PC-9 (cell line): ENCODE measurements at regions not wholly inside any gene's neighbourhood (a gene's known extent, or its start where the extent isn't known, plus 50 kb on each side); places are given as distances from the start of the nearest gene placed in this dataset.
"Not testable (repeated sequence)": the region's sequence is repeated elsewhere in the genome, so short reads cannot be mapped to it uniquely, and the experiment has no call there.

Source experiments
- BruUV-seq: library from RNA; stranded (reverse); fragments of 400-500 nt; replicated peaks from 2 replicates; lab custom pipeline; 2021; lab: Mats Ljungman, UMichigan
- CTCF ChIA-PET: fragments of 300-600 bp; sonication (Branson Sonifier 250); formaldehyde crosslinking; loops from one replicate; lab custom pipeline; 2022; ENCODE audit warnings: antibody characterized with exemption; lab: Charles Lee
- POLR2A ChIA-PET: fragments of 300-600 bp; sonication (Branson Sonifier 250); formaldehyde crosslinking; loops from one replicate; lab custom pipeline; 2022; ENCODE audit warnings: antibody characterized with exemption; ENCODE audit not compliant: unreplicated experiment; lab: Charles Lee
- DNase-seq, 2 experiments: peaks; one replicate each; pipeline versions ENCODE4 v3.0.0 to v3.0.0-alpha.2; 2015 to 2022; ENCODE audit warnings: mixed read lengths in 1 of 2
- H2AFZ ChIP-seq: fragments of 200-600 bp; sonication (generic); 2 replicates; pipeline ENCODE4 v1.8.1; 2017; ENCODE audit warnings: antibody characterized with exemption
- H3F3A ChIP-seq: fragments of 200-600 bp; sonication (generic); 2 replicates; pipeline ENCODE4 v1.8.1; 2017; ENCODE audit warnings: antibody characterized with exemption, mild to moderate bottlenecking, low read depth; ENCODE audit not compliant: insufficient read depth
- H3K27ac ChIP-seq: fragments of 200-600 bp; sonication (generic); 2 replicates; pipeline ENCODE4 v1.6.1; 2016; ENCODE audit warnings: mixed run types
- H3K27me3 ChIP-seq: fragments of 200-600 bp; sonication (generic); 2 replicates; pipeline ENCODE4 v1.6.1; 2016; ENCODE audit warnings: low read depth, mixed run types; ENCODE audit not compliant: insufficient read depth
- H3K36me3 ChIP-seq: fragments of 200-600 bp; sonication (generic); 2 replicates; pipeline ENCODE4 v1.6.1; 2016; ENCODE audit warnings: low read depth, mixed run types
- H3K4me1 ChIP-seq: fragments of 200-600 bp; sonication (generic); replicated peaks from 2 replicates; pipeline ENCODE4 v1.6.1; 2016; ENCODE audit warnings: mixed run types; ENCODE audit not compliant: insufficient read depth
- H3K4me2 ChIP-seq: fragments of 200-600 bp; sonication (generic); 2 replicates; pipeline ENCODE4 v1.6.1; 2017; ENCODE audit warnings: mixed run types
- H3K4me3 ChIP-seq: fragments of 200-600 bp; sonication (generic); 2 replicates; pipeline ENCODE4 v1.6.1; 2016; ENCODE audit warnings: mixed run types
- H3K79me2 ChIP-seq: fragments of 200-600 bp; sonication (generic); 2 replicates; pipeline ENCODE4 v1.6.1; 2017; ENCODE audit warnings: low read depth, mixed run types
- H3K9me2 ChIP-seq: fragments of 200-600 bp; sonication (generic); 2 replicates; pipeline ENCODE4 v1.8.1; 2017; ENCODE audit warnings: mild to moderate bottlenecking; ENCODE audit not compliant: insufficient read depth
- H3K9me3 ChIP-seq: fragments of 200-600 bp; sonication (generic); 2 replicates; pipeline ENCODE4 v1.8.1; 2016; ENCODE audit warnings: low read depth; ENCODE audit not compliant: insufficient read depth
- H4K20me1 ChIP-seq: fragments of 200-600 bp; sonication (generic); 2 replicates; pipeline ENCODE4 v1.8.1; 2017; ENCODE audit not compliant: insufficient read depth
- CTCF ChIP-seq: fragments of 200-600 bp; sonication (generic); conservative IDR thresholded peaks from 2 replicates; pipeline ENCODE4 v1.6.1; 2017; ENCODE audit warnings: mixed run types, antibody characterized with exemption, mild to moderate bottlenecking, moderate library complexity
- EZH2 ChIP-seq: fragments of 200-600 bp; sonication (generic); IDR thresholded peaks from 2 replicates; pipeline ENCODE4 v1.8.0; 2017; ENCODE audit warnings: antibody characterized with exemption, low read depth
- intact Hi-C: fragments of 100-400 bp; cut with micrococcal nuclease; formaldehyde crosslinking; loops from one replicate; pipeline ENCODE4 v1.10.0; 2022; ENCODE audit not compliant: unreplicated experiment

- Histone ChIP-seq H3K79me2 (no peaks in the 10 kb centered on the region), H4K20me1 (no peaks in the 10 kb centered on the region), H3K9me3 (no peaks in the 10 kb centered on the region), H3K4me1 (no peaks in the 10 kb centered on the region), H3K27me3 (peaks cover 39% of the 10 kb centered on the region; the same call in 1 of the 2 replicates), H2AFZ (no peak overlapping the region), H3K4me2 (no peak overlapping the region), H3K9me2 (no peaks in the 10 kb centered on the region), H3F3A (no peaks in the 10 kb centered on the region), H3K27ac (no peak overlapping the region), H3K36me3 (no peaks in the 10 kb centered on the region), H3K4me3 (no peak overlapping the region)
- no TSS peak for BruUV-seq
- ChIA-PET POLR2A (no interaction called here), CTCF (no interaction called here)
- intact Hi-C loops: no loop called here
- DNase-seq: no peak
- TF ChIP-seq CTCF (no peak), EZH2 (no peak)
These were observed 56.7 kb upstream of the SCAF4 start for GRCh38 chr21:31788581-31788980.

GRCh38 chr21:31787691-31788090, 55.8 kb upstream of the SCAF4 start:
- H4K20me1 ChIP-seq, H3K36me3 ChIP-seq, intact Hi-C loops, H3F3A ChIP-seq, H3K4me2 ChIP-seq, H3K9me2 ChIP-seq, CTCF ChIA-PET, H2AFZ ChIP-seq, H3K4me1 ChIP-seq, BruUV-seq, H3K4me3 ChIP-seq, DNase-seq, H3K79me2 ChIP-seq, H3K27ac ChIP-seq, H3K9me3 ChIP-seq: not testable (repeated sequence)
- H3K27me3 ChIP-seq: peaks cover 33% of the 10 kb centered on the region; the same call in 1 of the 2 replicates
- POLR2A ChIA-PET: interaction anchor here (0.5 kb wide), 1 partner anchor 1412 kb away, joined by 3 read pairs; no protein-coding TSS in a partner anchor

GRCh38 chr21:31786164-31786920, 54.4 kb upstream of the SCAF4 start:
- Histone ChIP-seq H3K4me1 (no peaks in the 10 kb centered on the region), H3K4me3 (no peak overlapping the region), H3K36me3 (no peaks in the 10 kb centered on the region), H3K79me2 (no peaks in the 10 kb centered on the region), H3F3A (no peaks in the 10 kb centered on the region), H2AFZ (no peak overlapping the region), H3K27me3 (peaks cover 21% of the 10 kb centered on the region; the same call in 1 of the 2 replicates), H3K4me2 (no peak overlapping the region), H4K20me1 (no peaks in the 10 kb centered on the region), H3K9me3 (no peaks in the 10 kb centered on the region), H3K9me2 (no peaks in the 10 kb centered on the region), H3K27ac (no peak overlapping the region)
- POLR2A ChIA-PET: no interaction called here
- TF ChIP-seq EZH2: no peak
- TF ChIP-seq CTCF: peak; percentile 21; the same call in 1 of the 2 replicates
- no TSS peak for BruUV-seq
- no peak for DNase-seq
- CTCF ChIA-PET: interaction anchor here (0.5 to 1.0 kb wide), 2 partner anchors 322 to 472 kb away, joined by 3 to 5 read pairs; no protein-coding TSS in a partner anchor
- intact Hi-C loops: loop anchor here (1.0 kb wide), 1 partner anchor 472 kb away; no protein-coding TSS in a partner anchor
